Right lobe of liver (tissue), 4 donors: ENCODE measurements at regions not wholly inside any gene's neighbourhood (a gene's known extent, or its start where the extent isn't known, plus 50 kb on each side); places are given as distances from the start of the nearest gene placed in this dataset.

Source experiments
- CTCF ChIP-seq, 4 donors: fragments of 200-600 bp in 3 of 4; fragments of 450-650 bp in 1 of 4; IDR thresholded peaks; one replicate each; pipeline versions ENCODE4 v1.5.1 to v1.8.0; 2016 to 2022; ENCODE audit warnings: antibody characterized with exemption in 4 of 4, mild to moderate bottlenecking in 2 of 4
- POLR2A ChIP-seq: fragments of 450-650 bp; IDR thresholded peaks from one replicate; pipeline ENCODE4 v1.6.1; 2017; ENCODE audit warnings: antibody characterized with exemption, mild to moderate bottlenecking
- donor health status: DM: no; HTN: no; CAD: no.
- donor health status: DM: no; HTN: no; CAD: no.
- donor health status: DM: no; HTN: yes; CAD: no.

- TF ChIP-seq POLR2A = no peak
- TF ChIP-seq CTCF (IDR thresholded peaks at IDR 0.05) = no peak
These were observed 435.9 kb upstream of the CADM2 start for GRCh38 chr3:84522893-84523292.
